Esophagus muscularis mucosa (tissue), 4 donors: ENCODE measurements at regions not wholly inside any gene's neighbourhood (a gene's known extent, or its start where the extent isn't known, plus 50 kb on each side); places are given as distances from the start of the nearest gene placed in this dataset.

ENCODE experiments used
- DNase-seq: peaks from one replicate; pipeline ENCODE4 v3.0.0-alpha.2; 2017; ENCODE audit errors: extremely low spot score
- H3K27ac ChIP-seq, 4 donors: fragments of 200-600 bp; sonication (generic); replicated peaks in 1 of 4; 1 replicate in 3 of 4; 2 replicates in 1 of 4; pipeline ENCODE4 v1.5.1; 2016 to 2019; ENCODE audit warnings: mild to moderate bottlenecking in 1 of 4
- H3K27me3 ChIP-seq, 4 donors: fragments of 200-600 bp; sonication (generic); one replicate each; pipeline versions ENCODE4 v1.5.1 to v1.6.0; 2016 to 2019
- H3K36me3 ChIP-seq, 4 donors: fragments of 200-600 bp; sonication (generic); one replicate each; pipeline ENCODE4 v1.5.1; 2016 to 2019
- H3K4me1 ChIP-seq, 4 donors: fragments of 200-600 bp; sonication (generic); one replicate each; pipeline ENCODE4 v1.5.1; 2016 to 2019
- H3K4me3 ChIP-seq, 4 donors: fragments of 200-600 bp; sonication (generic); 1 replicate in 2 of 4; 2 replicates in 2 of 4; pipeline ENCODE4 v1.5.1; 2016 to 2019; ENCODE audit warnings: mild to moderate bottlenecking in 4 of 4, moderate library complexity in 1 of 4
- H3K9me3 ChIP-seq, 4 donors: fragments of 200-600 bp; sonication (generic); 1 replicate in 3 of 4; 2 replicates in 1 of 4; pipeline ENCODE4 v1.5.1; 2016 to 2019
- CTCF ChIP-seq, 3 experiments: fragments of 200-600 bp in 2 of 3; fragments of 450-650 bp in 1 of 3; sonication (generic) in 2 of 3; IDR thresholded peaks; one replicate each; pipeline ENCODE4 v1.5.1; 2017 to 2019; ENCODE audit warnings: antibody characterized with exemption in 3 of 3, mild to moderate bottlenecking in 2 of 3, moderate library complexity in 1 of 3
- EP300 ChIP-seq: sonication (generic); formaldehyde crosslinking; IDR thresholded peaks from one replicate; pipeline ENCODE4 v1.6.1; 2017; ENCODE audit warnings: antibody characterized with exemption
- POLR2A ChIP-seq: fragments of 450-650 bp; IDR thresholded peaks from one replicate; pipeline ENCODE4 v1.6.1; 2017; ENCODE audit warnings: antibody characterized with exemption, moderate library complexity, mild to moderate bottlenecking, low read depth
- POLR2AphosphoS5 ChIP-seq, 2 donors: sonication (generic); formaldehyde crosslinking; IDR thresholded peaks; one replicate each; pipeline ENCODE4 v1.6.1; 2017; ENCODE audit warnings: antibody characterized with exemption in 2 of 2
- WGBS: methylation state at CpG from one replicate; pipeline ENCODE4 v1.1.5; 2018; 5-methylcytosine and 5-hydroxymethylcytosine counted together
- intact Hi-C: fragments of 100-400 bp; cut with DNase I; formaldehyde crosslinking; loops from one replicate; pipeline ENCODE4 v1.15.1; 2023

GRCh38 chr15:62792986-62793751 lies 249.4 kb upstream of the TPM1 start:
- no peak for TF ChIP-seq POLR2A
- no peak for TF ChIP-seq EP300
- no peak for TF ChIP-seq POLR2AphosphoS5 (IDR thresholded peaks at IDR 0.05)
- no peak for TF ChIP-seq CTCF (IDR thresholded peaks at IDR 0.05)
- no peaks in the 10 kb centered on the region for H3K27me3 ChIP-seq
- 91% methylated on average over 5 of the region's 6 CpGs for WGBS
- no peaks in the 10 kb centered on the region for H3K9me3 ChIP-seq
- intact Hi-C loops: no loop called here
- peaks cover 0 to 3% (median 0%) of the 10 kb centered on the region in 4 donors for H3K4me1 ChIP-seq
- no peak overlapping the region for H3K27ac ChIP-seq
- no peak overlapping the region for H3K4me3 ChIP-seq
- no peak for DNase-seq
- H3K36me3 ChIP-seq: peaks cover 0 to 37% (median 21%) of the 10 kb centered on the region in 4 donors

GRCh38 chr15:62793752-62794144 lies 248.8 kb upstream of the TPM1 start:
- no peak overlapping the region for H3K4me3 ChIP-seq
- peaks cover 0 to 36% (median 22%) of the 10 kb centered on the region in 4 donors for H3K36me3 ChIP-seq
- H3K4me1 ChIP-seq: peaks cover 0 to under 1% (median 0%) of the 10 kb centered on the region in 4 donors
- intact Hi-C loops: no loop called here
- H3K27me3 ChIP-seq: no peaks in the 10 kb centered on the region
- no peak for DNase-seq
- WGBS: 83% methylated on average over 5 of the region's 5 CpGs
- no peak overlapping the region for H3K27ac ChIP-seq
- TF ChIP-seq CTCF (IDR thresholded peaks at IDR 0.05) (no peak), POLR2AphosphoS5 (IDR thresholded peaks at IDR 0.05) (no peak), POLR2A (no peak), EP300 (no peak)
- H3K9me3 ChIP-seq: no peaks in the 10 kb centered on the region

DNA sequence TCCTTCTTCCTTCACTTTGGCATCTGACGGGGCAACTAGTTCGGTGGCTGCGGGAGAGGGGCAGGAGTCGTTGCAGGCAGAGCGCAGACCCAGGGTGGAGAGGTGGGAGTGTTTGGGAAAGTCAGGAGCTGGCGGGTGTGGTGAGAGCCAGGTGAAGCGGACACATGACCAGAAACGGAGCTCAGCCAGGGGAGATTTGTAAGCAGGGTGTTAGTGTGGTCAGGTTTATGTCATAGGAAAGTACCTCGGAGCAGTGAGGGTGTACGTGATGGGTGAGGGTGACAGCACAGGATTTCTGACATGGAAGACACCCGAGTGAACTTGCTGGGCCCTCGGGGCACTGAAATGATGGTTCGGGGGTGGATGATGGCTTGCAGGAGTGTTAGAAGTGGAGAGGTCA lies 247.4 kb upstream of the TPM1 start:
- H3K27ac ChIP-seq: no peak overlapping the region
- peaks cover 0 to 40% (median 24%) of the 10 kb centered on the region in 4 donors for H3K36me3 ChIP-seq
- intact Hi-C loops: loop anchor here (5.0 kb wide), 1 partner anchor 37 kb away; no protein-coding TSS in a partner anchor
- H3K4me1 ChIP-seq: peaks cover 2 to 14% (median 6%) of the 10 kb centered on the region in 4 donors
- 88% methylated on average over 13 of the region's 13 CpGs for WGBS
- TF ChIP-seq CTCF (IDR thresholded peaks at IDR 0.05) (no peak), EP300 (no peak), POLR2AphosphoS5 (IDR thresholded peaks at IDR 0.05) (no peak), POLR2A (no peak)
- no peaks in the 10 kb centered on the region for H3K27me3 ChIP-seq
- H3K9me3 ChIP-seq: no peaks in the 10 kb centered on the region
- no peak for DNase-seq
- no peak overlapping the region for H3K4me3 ChIP-seq

- WGBS: 94% methylated on average over 18 of the region's 20 CpGs
- Histone ChIP-seq H3K27me3 (no peaks in the 10 kb centered on the region), H3K27ac (no peak overlapping the region), H3K4me1 (peaks cover 4 to 16% (median 6%) of the 10 kb centered on the region in 4 donors), H3K9me3 (no peaks in the 10 kb centered on the region), H3K36me3 (peaks cover 0 to 47% (median 32%) of the 10 kb centered on the region in 4 donors), H3K4me3 (no peak overlapping the region)
- TF ChIP-seq CTCF (IDR thresholded peaks at IDR 0.05): no peak
- TF ChIP-seq EP300: no peak
- no peak for TF ChIP-seq POLR2A
- no peak for TF ChIP-seq POLR2AphosphoS5 (IDR thresholded peaks at IDR 0.05)
- intact Hi-C loops: loop anchor here (5.0 kb wide), 1 partner anchor 36 kb away; no protein-coding TSS in a partner anchor
- DNase-seq: no peak
Observed at GRCh38 chr15:62795700-62796695, 246.5 kb upstream of the TPM1 start.
